Transverse colon (tissue), 4 donors: ENCODE measurements at regions not wholly inside any gene's neighbourhood (a gene's known extent, or its start where the extent isn't known, plus 50 kb on each side); places are given as distances from the start of the nearest gene placed in this dataset.

Source experiments
- CTCF ChIP-seq, 5 experiments: fragments of 200-600 bp in 3 of 5; fragments of 450-650 bp in 2 of 5; sonication (generic) in 3 of 5; IDR thresholded peaks; 1 replicate in 2 of 5; 2 replicates in 3 of 5; pipeline ENCODE4 v1.5.1; 2016 to 2017; ENCODE audit warnings: antibody characterized with exemption in 5 of 5, inconsistent platforms in 3 of 5, mild to moderate bottlenecking in 2 of 5, moderate library complexity in 1 of 5
- EP300 ChIP-seq: sonication (generic); formaldehyde crosslinking; IDR thresholded peaks from one replicate; pipeline ENCODE4 v1.6.1; 2017; ENCODE audit warnings: antibody characterized with exemption, low read depth
- POLR2A ChIP-seq: fragments of 450-650 bp; IDR thresholded peaks from one replicate; pipeline ENCODE4 v1.6.1; 2016; ENCODE audit warnings: antibody characterized with exemption, mild to moderate bottlenecking, moderate library complexity
- POLR2AphosphoS5 ChIP-seq, 3 donors: sonication (generic); formaldehyde crosslinking; IDR thresholded peaks; one replicate each; pipeline ENCODE4 v1.6.1; 2016; ENCODE audit warnings: antibody characterized with exemption in 3 of 3

GRCh38 chr2:129479892-129480291, 499.6 kb upstream of the RAB6C start:
- TF ChIP-seq CTCF (IDR thresholded peaks at IDR 0.05) (no peak), POLR2AphosphoS5 (IDR thresholded peaks at IDR 0.05) (no peak), POLR2A (no peak), EP300 (no peak)
